ENCODE measurements at regions not wholly inside any gene's neighbourhood (a gene's known extent, or its start where the extent isn't known, plus 50 kb on each side); places are given as distances from the start of the nearest gene placed in this dataset.

GRCh38 chr16:82541103-82541502 lies 85.7 kb upstream of the CDH13 start:
- no peak for TF ChIP-seq EZH2 (IDR thresholded peaks at IDR 0.05; ENCODE audit: borderline replicate concordance, control insufficient read depth, low read depth, low read length)
- TF ChIP-seq, protein P1, sequence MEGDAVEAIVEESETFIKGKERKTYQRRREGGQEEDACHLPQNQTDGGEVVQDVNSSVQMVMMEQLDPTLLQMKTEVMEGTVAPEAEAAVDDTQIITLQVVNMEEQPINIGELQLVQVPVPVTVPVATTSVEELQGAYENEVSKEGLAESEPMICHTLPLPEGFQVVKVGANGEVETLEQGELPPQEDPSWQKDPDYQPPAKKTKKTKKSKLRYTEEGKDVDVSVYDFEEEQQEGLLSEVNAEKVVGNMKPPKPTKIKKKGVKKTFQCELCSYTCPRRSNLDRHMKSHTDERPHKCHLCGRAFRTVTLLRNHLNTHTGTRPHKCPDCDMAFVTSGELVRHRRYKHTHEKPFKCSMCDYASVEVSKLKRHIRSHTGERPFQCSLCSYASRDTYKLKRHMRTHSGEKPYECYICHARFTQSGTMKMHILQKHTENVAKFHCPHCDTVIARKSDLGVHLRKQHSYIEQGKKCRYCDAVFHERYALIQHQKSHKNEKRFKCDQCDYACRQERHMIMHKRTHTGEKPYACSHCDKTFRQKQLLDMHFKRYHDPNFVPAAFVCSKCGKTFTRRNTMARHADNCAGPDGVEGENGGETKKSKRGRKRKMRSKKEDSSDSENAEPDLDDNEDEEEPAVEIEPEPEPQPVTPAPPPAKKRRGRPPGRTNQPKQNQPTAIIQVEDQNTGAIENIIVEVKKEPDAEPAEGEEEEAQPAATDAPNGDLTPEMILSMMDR (IDR thresholded peaks at IDR 0.05 in 2 of 3, conservative IDR thresholded peaks at IDR 0.05 in 1 of 3; ENCODE audit: control insufficient read depth in 2 of 3, extremely low read depth in 1 of 3, insufficient read depth in 1 of 3, low read depth in 3 of 3, low read length in 3 of 3): no peak

All from GM12878 (cell line).